ENCODE measurements at regions not wholly inside any gene's neighbourhood (a gene's known extent, or its start where the extent isn't known, plus 50 kb on each side); places are given as distances from the start of the nearest gene placed in this dataset.

DNA sequence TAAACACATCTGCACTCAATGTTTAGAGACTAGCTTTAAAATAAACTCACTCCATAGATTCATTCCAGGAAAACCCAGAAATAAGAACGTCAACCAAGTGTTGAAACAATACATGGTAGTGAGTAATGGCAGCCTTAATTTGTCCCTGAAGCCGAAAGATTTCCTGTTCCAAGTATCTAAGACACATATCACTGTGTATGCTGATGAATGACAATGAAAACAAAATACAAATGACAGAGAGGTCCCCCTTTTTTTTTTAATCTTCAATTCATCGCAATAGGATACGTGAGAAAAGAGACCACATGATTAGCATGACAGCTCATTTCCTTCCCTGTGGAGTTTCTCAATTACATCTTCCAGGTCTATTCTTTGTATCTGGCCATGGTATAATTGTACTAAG, 160.5 kb upstream of the STK17B start:
- no peak for TF ChIP-seq EZH2 (IDR thresholded peaks at IDR 0.05; ENCODE audit: borderline replicate concordance, insufficient read depth, low read depth, low read length, poor library complexity, severe bottlenecking)
- TF ChIP-seq, protein P1, sequence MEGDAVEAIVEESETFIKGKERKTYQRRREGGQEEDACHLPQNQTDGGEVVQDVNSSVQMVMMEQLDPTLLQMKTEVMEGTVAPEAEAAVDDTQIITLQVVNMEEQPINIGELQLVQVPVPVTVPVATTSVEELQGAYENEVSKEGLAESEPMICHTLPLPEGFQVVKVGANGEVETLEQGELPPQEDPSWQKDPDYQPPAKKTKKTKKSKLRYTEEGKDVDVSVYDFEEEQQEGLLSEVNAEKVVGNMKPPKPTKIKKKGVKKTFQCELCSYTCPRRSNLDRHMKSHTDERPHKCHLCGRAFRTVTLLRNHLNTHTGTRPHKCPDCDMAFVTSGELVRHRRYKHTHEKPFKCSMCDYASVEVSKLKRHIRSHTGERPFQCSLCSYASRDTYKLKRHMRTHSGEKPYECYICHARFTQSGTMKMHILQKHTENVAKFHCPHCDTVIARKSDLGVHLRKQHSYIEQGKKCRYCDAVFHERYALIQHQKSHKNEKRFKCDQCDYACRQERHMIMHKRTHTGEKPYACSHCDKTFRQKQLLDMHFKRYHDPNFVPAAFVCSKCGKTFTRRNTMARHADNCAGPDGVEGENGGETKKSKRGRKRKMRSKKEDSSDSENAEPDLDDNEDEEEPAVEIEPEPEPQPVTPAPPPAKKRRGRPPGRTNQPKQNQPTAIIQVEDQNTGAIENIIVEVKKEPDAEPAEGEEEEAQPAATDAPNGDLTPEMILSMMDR (IDR thresholded peaks at IDR 0.05), result no peak
